HCT116 (cell line): ENCODE measurements at regions not wholly inside any gene's neighbourhood (a gene's known extent, or its start where the extent isn't known, plus 50 kb on each side); places are given as distances from the start of the nearest gene placed in this dataset.

ENCODE experiments used
- ATAC-seq: fragments of 200-7000 bp; cut with Tn5 transposase; 2 replicates; pipeline ENCODE4 v1.9.1; 2020; ENCODE audit warnings: mild to moderate bottlenecking, moderate library complexity
- BruUV-seq: library from RNA; stranded (reverse); fragments of 400-500 nt; replicated peaks from 2 replicates; lab custom pipeline; 2021; lab: Mats Ljungman, UMichigan
- CTCF ChIA-PET: fragments of 300-600 bp; sonication (Branson Sonifier 250); formaldehyde crosslinking; loops from one replicate; lab custom pipeline; 2021; ENCODE audit warnings: antibody characterized with exemption; lab: Charles Lee
- POLR2A ChIA-PET: fragments of 300-600, 350-600 bp; sonication (Branson Sonifier 250); formaldehyde crosslinking; loops from one replicate; lab custom pipeline; 2021; ENCODE audit warnings: antibody characterized with exemption; lab: Charles Lee
- RAD21 ChIA-PET, 2 experiments: fragments of 300-600 bp; sonication (Branson Sonifier 250); formaldehyde crosslinking; loops; one replicate each; lab custom pipeline; 2023; ENCODE audit warnings: low total read pairs in 2 of 2; ENCODE audit not compliant: uncharacterized antibody in 2 of 2, unreplicated experiment in 2 of 2, low non-redundant PET in 1 of 2; lab: Charles Lee
- DNase-seq: peaks from one replicate; pipeline ENCODE4 v3.0.0-alpha.2; 2010; ENCODE audit warnings: low read depth, low spot score
- H2AFZ ChIP-seq: fragments of 200-600 bp; shearing (Covaris generic), sonication (generic); 2 replicates; pipeline ENCODE4 v1.6.1; 2017; ENCODE audit warnings: low read depth, mixed run types, mixed read lengths, antibody characterized with exemption, low read length; ENCODE audit not compliant: poor library complexity, severe bottlenecking
- H3K27ac ChIP-seq: 2 replicates; pipeline ENCODE4 v1.5.1; 2012; ENCODE audit warnings: low read depth, low read length
- H3K27me3 ChIP-seq: fragments of 200-600 bp; sonication (generic); 2 replicates; pipeline ENCODE4 v1.6.1; 2016; ENCODE audit warnings: mixed run types, low read length, mixed read lengths; ENCODE audit not compliant: insufficient read depth
- H3K36me3 ChIP-seq, 2 experiments: fragments of 200-500 bp in 1 of 2; fragments of 200-600 bp in 1 of 2; sonication (Bioruptor generic) in 1 of 2; sonication (generic) in 1 of 2; 2 replicates each; pipeline versions ENCODE4 v1.5.1 to v1.6.1; 2014 to 2016; ENCODE audit warnings: low read length in 2 of 2, inconsistent platforms in 1 of 2, mixed read lengths in 1 of 2, mixed run types in 1 of 2; ENCODE audit not compliant: insufficient read depth in 2 of 2, control insufficient read depth in 1 of 2
- H3K4me1 ChIP-seq, 2 experiments: fragments of 200-600 bp in 1 of 2; sonication (generic) in 1 of 2; 2 replicates each; pipeline versions ENCODE4 v1.5.1 to v1.6.1; 2012 to 2017; ENCODE audit warnings: low read length in 2 of 2, inconsistent platforms in 1 of 2, mild to moderate bottlenecking in 1 of 2, mixed read lengths in 1 of 2, mixed run types in 1 of 2, moderate library complexity in 1 of 2; ENCODE audit not compliant: insufficient read depth in 2 of 2, control insufficient read depth in 1 of 2
- H3K4me2 ChIP-seq: fragments of 200-600 bp; sonication (generic); 2 replicates; pipeline ENCODE4 v1.6.1; 2017; ENCODE audit warnings: mixed run types, low read length, mixed read lengths
- H3K4me3 ChIP-seq, 2 experiments: fragments of 200-600 bp in 1 of 2; sonication (generic) in 1 of 2; replicated peaks in 1 of 2; 2 replicates each; pipeline ENCODE4 v1.5.1; 2011 to 2016; ENCODE audit warnings: low read length in 2 of 2, control low read depth in 1 of 2, low read depth in 1 of 2, mild to moderate bottlenecking in 1 of 2, mixed read lengths in 1 of 2, mixed run types in 1 of 2
- H3K79me2 ChIP-seq: fragments of 200-600 bp; sonication (generic); 2 replicates; pipeline ENCODE4 v1.6.1; 2017; ENCODE audit warnings: mild to moderate bottlenecking, mixed run types, low read length, moderate library complexity, mixed read lengths; ENCODE audit not compliant: insufficient read depth
- H3K9ac ChIP-seq: fragments of 200-600 bp; sonication (generic); 2 replicates; pipeline ENCODE4 v1.6.1; 2016; ENCODE audit warnings: low read length, mixed read lengths
- H3K9me2 ChIP-seq: fragments of 200-600 bp; sonication (generic), shearing (Covaris generic); 2 replicates; pipeline ENCODE4 v1.6.1; 2017; ENCODE audit warnings: mixed run types, mild to moderate bottlenecking, moderate library complexity; ENCODE audit not compliant: insufficient read depth
- H3K9me3 ChIP-seq, 2 experiments: fragments of 200-500 bp in 1 of 2; fragments of 200-600 bp in 1 of 2; sonication (Bioruptor generic) in 1 of 2; sonication (generic) in 1 of 2; 2 replicates each; pipeline ENCODE4 v1.6.1; 2014 to 2017; ENCODE audit warnings: low read length in 2 of 2, mixed read lengths in 2 of 2, inconsistent platforms in 1 of 2, low read depth in 1 of 2, mild to moderate bottlenecking in 1 of 2, mixed run types in 1 of 2, moderate library complexity in 1 of 2; ENCODE audit not compliant: control insufficient read depth in 1 of 2, insufficient read depth in 1 of 2
- H4K20me1 ChIP-seq: fragments of 200-600 bp; sonication (generic), shearing (Covaris generic); 2 replicates; pipeline ENCODE4 v1.6.1; 2017; ENCODE audit warnings: mixed run types, mild to moderate bottlenecking, moderate library complexity; ENCODE audit not compliant: insufficient read depth
- CEBPB ChIP-seq: IDR thresholded peaks from 2 replicates; pipeline ENCODE4 v1.6.1; 2012; ENCODE audit warnings: low read depth
- ELF1 ChIP-seq: IDR thresholded peaks from 2 replicates; pipeline ENCODE4 v1.6.1; 2012; ENCODE audit warnings: low read depth, borderline replicate concordance
- EZH2 ChIP-seq: fragments of 200-600 bp; sonication (generic); IDR thresholded peaks from 2 replicates; pipeline ENCODE4 v1.6.1; 2017; ENCODE audit warnings: antibody characterized with exemption, mixed run types
- FOSL1 ChIP-seq: IDR thresholded peaks from 2 replicates; pipeline ENCODE4 v1.6.1; 2012; ENCODE audit warnings: low read depth
- POLR2A ChIP-seq: IDR thresholded peaks from 2 replicates; pipeline ENCODE4 v1.7.0; 2011; ENCODE audit warnings: borderline replicate concordance; ENCODE audit not compliant: insufficient read depth, insufficient read length; ENCODE audit errors: extremely low read depth
- POLR2AphosphoS5 ChIP-seq: IDR thresholded peaks from 2 replicates; pipeline ENCODE4 v1.6.1; 2011; ENCODE audit warnings: mild to moderate bottlenecking, low read depth, low read length, moderate library complexity
- SIN3A ChIP-seq: IDR thresholded peaks from 2 replicates; pipeline ENCODE4 v1.6.1; 2012; ENCODE audit warnings: low read depth
- SP1 ChIP-seq: IDR thresholded peaks from 2 replicates; pipeline ENCODE4 v1.6.1; 2012; ENCODE audit warnings: low read depth
- TCF7L2 ChIP-seq: IDR thresholded peaks from 2 replicates; pipeline ENCODE4 v1.7.0; 2011; ENCODE audit warnings: borderline replicate concordance, inconsistent platforms; ENCODE audit not compliant: insufficient read depth, insufficient read length; ENCODE audit errors: extremely low read depth
- YY1 ChIP-seq: IDR thresholded peaks from 2 replicates; pipeline ENCODE4 v1.6.1; 2011; ENCODE audit warnings: low read length, low read depth, moderate library complexity, mild to moderate bottlenecking; ENCODE audit not compliant: insufficient replicate concordance; ENCODE audit errors: extremely low read depth
- ZFX ChIP-seq: fragments of 450-650 bp; IDR thresholded peaks from 2 replicates; pipeline ENCODE4 v1.6.1; 2017
- intact Hi-C: fragments of 100-400 bp; cut with micrococcal nuclease; formaldehyde crosslinking; loops from 2 replicates; pipeline ENCODE4 v1.10.0; 2022
- TF ChIP-seq, protein P1 (sequence below), 3 experiments: fragments of 200-600 bp in 1 of 3; sonication (generic) in 1 of 3; IDR thresholded peaks in 2 of 3; conservative IDR thresholded peaks in 1 of 3; 2 replicates each; pipeline ENCODE4 v1.5.1; 2012 to 2017; ENCODE audit warnings: low read depth in 2 of 3, low read length in 2 of 3, antibody characterized with exemption in 1 of 3, borderline replicate concordance in 1 of 3, control low read depth in 1 of 3, mild to moderate bottlenecking in 1 of 3, mixed read lengths in 1 of 3, mixed run types in 1 of 3, moderate library complexity in 1 of 3; ENCODE audit not compliant: insufficient read depth in 1 of 3
- TF ChIP-seq, protein P2 (sequence below): IDR thresholded peaks from 2 replicates; pipeline ENCODE4 v1.6.1; 2012
- TF ChIP-seq, protein P3 (sequence below): IDR thresholded peaks from 2 replicates; pipeline ENCODE4 v1.6.1; 2012
- TF ChIP-seq, protein P4 (sequence below): IDR thresholded peaks from 2 replicates; pipeline ENCODE4 v1.6.1; 2012; ENCODE audit warnings: low read depth

DNA sequence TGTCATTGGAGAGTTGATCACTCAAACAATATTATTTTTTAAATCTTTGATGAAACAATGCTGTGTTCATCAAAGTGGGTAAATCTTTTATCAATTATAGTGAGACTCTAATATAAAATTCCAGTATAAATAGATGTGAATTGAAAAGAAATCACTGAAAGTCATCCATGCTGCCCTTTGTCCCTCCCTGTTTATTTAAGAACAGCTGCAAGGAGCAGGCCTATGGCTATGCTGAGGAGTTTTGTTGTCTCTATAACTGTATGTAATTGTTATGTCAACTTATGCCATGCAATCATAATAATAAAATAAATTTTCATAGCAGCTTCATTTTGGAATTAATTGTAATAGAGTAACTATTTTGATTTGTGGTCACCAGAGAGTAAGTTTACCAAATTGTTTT lies 1272.4 kb upstream of the ADGRL4 start (continued):
- TF ChIP-seq, protein P1, sequence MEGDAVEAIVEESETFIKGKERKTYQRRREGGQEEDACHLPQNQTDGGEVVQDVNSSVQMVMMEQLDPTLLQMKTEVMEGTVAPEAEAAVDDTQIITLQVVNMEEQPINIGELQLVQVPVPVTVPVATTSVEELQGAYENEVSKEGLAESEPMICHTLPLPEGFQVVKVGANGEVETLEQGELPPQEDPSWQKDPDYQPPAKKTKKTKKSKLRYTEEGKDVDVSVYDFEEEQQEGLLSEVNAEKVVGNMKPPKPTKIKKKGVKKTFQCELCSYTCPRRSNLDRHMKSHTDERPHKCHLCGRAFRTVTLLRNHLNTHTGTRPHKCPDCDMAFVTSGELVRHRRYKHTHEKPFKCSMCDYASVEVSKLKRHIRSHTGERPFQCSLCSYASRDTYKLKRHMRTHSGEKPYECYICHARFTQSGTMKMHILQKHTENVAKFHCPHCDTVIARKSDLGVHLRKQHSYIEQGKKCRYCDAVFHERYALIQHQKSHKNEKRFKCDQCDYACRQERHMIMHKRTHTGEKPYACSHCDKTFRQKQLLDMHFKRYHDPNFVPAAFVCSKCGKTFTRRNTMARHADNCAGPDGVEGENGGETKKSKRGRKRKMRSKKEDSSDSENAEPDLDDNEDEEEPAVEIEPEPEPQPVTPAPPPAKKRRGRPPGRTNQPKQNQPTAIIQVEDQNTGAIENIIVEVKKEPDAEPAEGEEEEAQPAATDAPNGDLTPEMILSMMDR (IDR thresholded peaks at IDR 0.05 in 2 of 3, conservative IDR thresholded peaks at IDR 0.05 in 1 of 3; ENCODE audit: borderline replicate concordance in 1 of 3, insufficient read depth in 1 of 3, low read depth in 2 of 3, low read length in 2 of 3): no peak
- TF ChIP-seq, protein P2, sequence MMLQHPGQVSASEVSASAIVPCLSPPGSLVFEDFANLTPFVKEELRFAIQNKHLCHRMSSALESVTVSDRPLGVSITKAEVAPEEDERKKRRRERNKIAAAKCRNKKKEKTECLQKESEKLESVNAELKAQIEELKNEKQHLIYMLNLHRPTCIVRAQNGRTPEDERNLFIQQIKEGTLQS: no peak
- TF ChIP-seq SP1 (no peak), YY1 (no peak), ZFX (no peak), EZH2 (no peak), ELF1 (no peak), SIN3A (no peak), TCF7L2 (no peak)
- TF ChIP-seq, protein P3, sequence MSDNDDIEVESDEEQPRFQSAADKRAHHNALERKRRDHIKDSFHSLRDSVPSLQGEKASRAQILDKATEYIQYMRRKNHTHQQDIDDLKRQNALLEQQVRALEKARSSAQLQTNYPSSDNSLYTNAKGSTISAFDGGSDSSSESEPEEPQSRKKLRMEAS: no peak

DNA sequence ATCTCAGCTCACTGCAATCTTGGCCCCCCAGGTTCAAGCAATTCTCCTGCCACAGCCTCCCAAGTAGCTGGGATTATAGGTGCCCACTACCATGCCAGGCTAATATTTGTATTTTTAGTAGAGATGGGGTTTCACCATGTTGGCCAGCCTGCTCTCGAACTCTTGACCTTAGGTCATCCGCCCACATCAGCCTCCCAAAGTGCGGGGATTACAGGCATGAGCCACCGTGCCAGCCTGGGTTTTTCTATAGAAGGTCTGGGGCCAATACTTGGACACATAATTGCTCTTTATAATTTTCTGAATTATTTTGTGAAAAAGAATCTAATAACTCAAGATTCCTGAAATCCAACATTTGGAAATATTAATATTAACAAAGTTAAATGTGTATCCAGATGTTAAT lies 1267.7 kb upstream of the ADGRL4 start:
- no peak overlapping the region for H2AFZ ChIP-seq
- TF ChIP-seq CEBPB (no peak), EZH2 (no peak), POLR2AphosphoS5 (no peak), POLR2A (no peak), FOSL1 (no peak)
- TF ChIP-seq, protein P4, sequence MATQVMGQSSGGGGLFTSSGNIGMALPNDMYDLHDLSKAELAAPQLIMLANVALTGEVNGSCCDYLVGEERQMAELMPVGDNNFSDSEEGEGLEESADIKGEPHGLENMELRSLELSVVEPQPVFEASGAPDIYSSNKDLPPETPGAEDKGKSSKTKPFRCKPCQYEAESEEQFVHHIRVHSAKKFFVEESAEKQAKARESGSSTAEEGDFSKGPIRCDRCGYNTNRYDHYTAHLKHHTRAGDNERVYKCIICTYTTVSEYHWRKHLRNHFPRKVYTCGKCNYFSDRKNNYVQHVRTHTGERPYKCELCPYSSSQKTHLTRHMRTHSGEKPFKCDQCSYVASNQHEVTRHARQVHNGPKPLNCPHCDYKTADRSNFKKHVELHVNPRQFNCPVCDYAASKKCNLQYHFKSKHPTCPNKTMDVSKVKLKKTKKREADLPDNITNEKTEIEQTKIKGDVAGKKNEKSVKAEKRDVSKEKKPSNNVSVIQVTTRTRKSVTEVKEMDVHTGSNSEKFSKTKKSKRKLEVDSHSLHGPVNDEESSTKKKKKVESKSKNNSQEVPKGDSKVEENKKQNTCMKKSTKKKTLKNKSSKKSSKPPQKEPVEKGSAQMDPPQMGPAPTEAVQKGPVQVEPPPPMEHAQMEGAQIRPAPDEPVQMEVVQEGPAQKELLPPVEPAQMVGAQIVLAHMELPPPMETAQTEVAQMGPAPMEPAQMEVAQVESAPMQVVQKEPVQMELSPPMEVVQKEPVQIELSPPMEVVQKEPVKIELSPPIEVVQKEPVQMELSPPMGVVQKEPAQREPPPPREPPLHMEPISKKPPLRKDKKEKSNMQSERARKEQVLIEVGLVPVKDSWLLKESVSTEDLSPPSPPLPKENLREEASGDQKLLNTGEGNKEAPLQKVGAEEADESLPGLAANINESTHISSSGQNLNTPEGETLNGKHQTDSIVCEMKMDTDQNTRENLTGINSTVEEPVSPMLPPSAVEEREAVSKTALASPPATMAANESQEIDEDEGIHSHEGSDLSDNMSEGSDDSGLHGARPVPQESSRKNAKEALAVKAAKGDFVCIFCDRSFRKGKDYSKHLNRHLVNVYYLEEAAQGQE: no peak
- TF ChIP-seq, all 23 proteins: peak for 0
- intact Hi-C loops: no loop called here
- ChIA-PET RAD21 (no interaction called here), CTCF (no interaction called here), POLR2A (no interaction called here)
- no peaks in the 10 kb centered on the region for H3K9me2 ChIP-seq
- H3K4me2 ChIP-seq: no peak overlapping the region
- no peaks in the 10 kb centered on the region for H3K27me3 ChIP-seq
- no peak overlapping the region for H3K4me3 ChIP-seq
- H3K4me1 ChIP-seq: no peaks in the 10 kb centered on the region
- H3K36me3 ChIP-seq: no peaks in the 10 kb centered on the region
- no peaks in the 10 kb centered on the region for H4K20me1 ChIP-seq
- H3K9me3 ChIP-seq: no peaks in the 10 kb centered on the region
- H3K27ac ChIP-seq: no peak overlapping the region
- no TSS peak for BruUV-seq
- H3K79me2 ChIP-seq: no peaks in the 10 kb centered on the region
- ATAC-seq (no peak), DNase-seq (no peak)
- no peak overlapping the region for H3K9ac ChIP-seq
